GM23338 (cell line): ENCODE measurements at regions not wholly inside any gene's neighbourhood (a gene's known extent, or its start where the extent isn't known, plus 50 kb on each side); places are given as distances from the start of the nearest gene placed in this dataset.

Experiments
- ATAC-seq: fragments of 200-7000 bp; cut with Tn5 transposase; 3 replicates; pipeline ENCODE4 v1.9.1; 2020
- DNase-seq: peaks from one replicate; pipeline ENCODE4 v3.0.0-alpha.2; 2015; ENCODE audit warnings: low spot score
- H2AFZ ChIP-seq: fragments of 200-600 bp; sonication (generic); 2 replicates; pipeline ENCODE4 v1.8.0; 2016; ENCODE audit warnings: antibody characterized with exemption, mild to moderate bottlenecking, moderate library complexity
- H3F3A ChIP-seq: fragments of 200-600 bp; sonication (generic); replicated peaks from 2 replicates; pipeline ENCODE4 v1.8.0; 2017; ENCODE audit warnings: antibody characterized with exemption, mixed run types, low read depth
- H3K27ac ChIP-seq: fragments of 200-600 bp; sonication (generic); 2 replicates; pipeline ENCODE4 v1.6.1; 2016; ENCODE audit warnings: low read depth
- H3K27me3 ChIP-seq: fragments of 200-600 bp; sonication (generic); 2 replicates; pipeline ENCODE4 v1.8.0; 2016; ENCODE audit warnings: mild to moderate bottlenecking, mixed run types, moderate library complexity; ENCODE audit not compliant: insufficient read depth
- H3K36me3 ChIP-seq: fragments of 200-600 bp; sonication (generic); 2 replicates; pipeline ENCODE4 v1.8.0; 2016; ENCODE audit warnings: mild to moderate bottlenecking; ENCODE audit not compliant: insufficient read depth
- H3K4me1 ChIP-seq: fragments of 200-600 bp; sonication (generic); 2 replicates; pipeline ENCODE4 v1.8.0; 2016; ENCODE audit warnings: mild to moderate bottlenecking, moderate library complexity; ENCODE audit not compliant: insufficient read depth
- H3K4me2 ChIP-seq: fragments of 200-600 bp; sonication (generic); 2 replicates; pipeline ENCODE4 v1.7.1; 2017; ENCODE audit warnings: mixed run types
- H3K4me3 ChIP-seq: fragments of 200-600 bp; sonication (generic); 2 replicates; pipeline ENCODE4 v1.6.1; 2016; ENCODE audit warnings: mixed run types
- H3K79me2 ChIP-seq: fragments of 200-600 bp; sonication (generic); replicated peaks from 2 replicates; pipeline ENCODE4 v1.8.0; 2017; ENCODE audit warnings: mild to moderate bottlenecking; ENCODE audit not compliant: insufficient read depth
- H3K9me2 ChIP-seq: fragments of 200-600 bp; sonication (generic); 2 replicates; pipeline ENCODE4 v1.8.0; 2017; ENCODE audit not compliant: insufficient read depth
- H4K20me1 ChIP-seq: fragments of 200-600 bp; sonication (generic); replicated peaks from 2 replicates; pipeline ENCODE4 v1.8.0; 2017; ENCODE audit warnings: mild to moderate bottlenecking; ENCODE audit not compliant: insufficient read depth
- H3K27ac Mint-ChIP-seq: 2 replicates; pipeline ENCODE4 v1.8.0; 2020; ENCODE audit warnings: inconsistent platforms, mild to moderate bottlenecking, moderate library complexity, mixed read lengths
- H3K27me3 Mint-ChIP-seq: 3 replicates; pipeline ENCODE4 v1.8.0; 2022; ENCODE audit warnings: low read depth, mild to moderate bottlenecking, moderate library complexity, mixed read lengths, inconsistent platforms; ENCODE audit not compliant: insufficient read depth, poor library complexity
- H3K36me3 Mint-ChIP-seq: 3 replicates; pipeline ENCODE4 v1.8.0; 2021; ENCODE audit warnings: low read depth, mild to moderate bottlenecking, inconsistent platforms, moderate library complexity, mixed read lengths
- H3K4me1 Mint-ChIP-seq: 3 replicates; pipeline ENCODE4 v1.8.0; 2020; ENCODE audit warnings: mild to moderate bottlenecking, inconsistent platforms, mixed read lengths
- H3K4me3 Mint-ChIP-seq: 3 replicates; pipeline ENCODE4 v1.8.0; 2021; ENCODE audit warnings: moderate library complexity, mild to moderate bottlenecking, inconsistent platforms, mixed read lengths
- H3K9me3 Mint-ChIP-seq: 3 replicates; pipeline ENCODE4 v1.8.0; 2020; ENCODE audit warnings: moderate library complexity, mild to moderate bottlenecking, inconsistent platforms, mixed read lengths
- CREB1 ChIP-seq: fragments of 250-450 bp; sonication (Bioruptor Pico); IDR thresholded peaks from 2 replicates; pipeline ENCODE4 v1.5.0; 2020; ENCODE audit warnings: low read depth, mild to moderate bottlenecking, moderate library complexity
- EZH2 ChIP-seq: fragments of 200-600 bp; sonication (generic); IDR thresholded peaks from one replicate; pipeline ENCODE4 v1.8.0; 2017; ENCODE audit warnings: antibody characterized with exemption, mild to moderate bottlenecking, low read depth; ENCODE audit not compliant: unreplicated experiment
- JUNB ChIP-seq: IDR thresholded peaks from one replicate; pipeline ENCODE4 v1.6.1; 2016; ENCODE audit warnings: antibody characterized with exemption; ENCODE audit not compliant: unreplicated experiment
- NANOG ChIP-seq: IDR thresholded peaks from 2 replicates; pipeline ENCODE4 v1.6.1; 2016; ENCODE audit warnings: antibody characterized with exemption, borderline replicate concordance
- POLR2AphosphoS5 ChIP-seq: IDR thresholded peaks from 2 replicates; pipeline ENCODE4 v1.6.1; 2016; ENCODE audit warnings: antibody characterized with exemption, low read depth
- STAT1 ChIP-seq: IDR thresholded peaks from one replicate; pipeline ENCODE4 v1.6.1; 2016; ENCODE audit warnings: antibody characterized with exemption; ENCODE audit not compliant: unreplicated experiment
- ZNF114 ChIP-seq: fragments of 250-450 bp; sonication (Bioruptor Pico); IDR thresholded peaks from 2 replicates; pipeline ENCODE4 v1.5.0; 2020; ENCODE audit warnings: mild to moderate bottlenecking, moderate library complexity
- ZNF331 ChIP-seq: fragments of 250-450 bp; sonication (Bioruptor Pico); IDR thresholded peaks from 2 replicates; pipeline ENCODE4 v1.5.0; 2020; ENCODE audit warnings: low read depth, mild to moderate bottlenecking, moderate library complexity
- TF ChIP-seq, protein P1 (sequence below): IDR thresholded peaks from one replicate; pipeline ENCODE4 v1.6.1; 2018; ENCODE audit warnings: antibody characterized with exemption; ENCODE audit not compliant: unreplicated experiment
- TF ChIP-seq, protein P2 (sequence below): fragments of 250-450 bp; sonication (Bioruptor Pico); IDR thresholded peaks from 2 replicates; pipeline ENCODE4 v1.5.0; 2020; ENCODE audit warnings: mild to moderate bottlenecking, moderate library complexity
- TF ChIP-seq, protein P3 (sequence below): IDR thresholded peaks from 2 replicates; pipeline ENCODE4 v1.6.1; 2016; ENCODE audit warnings: antibody characterized with exemption
- TF ChIP-seq, protein P4 (sequence below), 2 experiments: fragments of 200-600 bp in 1 of 2; sonication (generic) in 1 of 2; conservative IDR thresholded peaks; 2 replicates each; pipeline versions ENCODE4 v1.5.1 to v1.6.1; 2016 to 2017; ENCODE audit warnings: antibody characterized with exemption in 2 of 2, low read depth in 2 of 2, mild to moderate bottlenecking in 2 of 2, moderate library complexity in 1 of 2

DNA sequence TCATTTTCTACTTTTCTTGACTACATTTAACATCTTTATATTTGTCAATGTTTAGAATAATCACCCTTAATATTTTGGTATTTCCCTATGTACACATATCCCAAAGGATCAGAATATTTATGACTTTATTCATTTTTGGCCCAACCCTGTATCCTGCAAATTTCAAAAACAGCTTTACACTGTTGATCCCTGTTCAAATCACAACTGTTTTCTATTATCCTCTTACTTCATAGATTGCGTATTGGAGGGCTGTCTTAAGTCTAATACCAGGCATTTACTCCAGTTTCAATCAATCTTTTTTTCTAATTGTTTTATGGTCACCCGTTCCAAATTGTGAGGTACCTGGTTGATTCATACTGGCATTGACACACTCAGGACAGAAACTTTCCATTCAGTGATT lies 107.9 kb downstream of the RPL22L1 start:
- Histone ChIP-seq H3K4me1 (no peaks in the 10 kb centered on the region), H3K36me3 (no peaks in the 10 kb centered on the region), H3K79me2 (no peaks in the 10 kb centered on the region), H3K9me2 (peaks cover 3% of the 10 kb centered on the region; the same call in 1 of the 2 replicates), H3K27me3 (no peaks in the 10 kb centered on the region), H3K4me2 (no peak overlapping the region), H3K27ac (no peak overlapping the region), H2AFZ (no peak overlapping the region), H4K20me1 (no peaks in the 10 kb centered on the region), H3F3A (no peaks in the 10 kb centered on the region), H3K4me3 (no peak overlapping the region)
- Mint-ChIP-seq H3K36me3 (no peaks in the 10 kb centered on the region), H3K27me3 (no peaks in the 10 kb centered on the region), H3K9me3 (no peaks in the 10 kb centered on the region), H3K27ac (no peak overlapping the region), H3K4me3 (no peak overlapping the region), H3K4me1 (peaks cover 14% of the 10 kb centered on the region)
- ATAC-seq (no peak), DNase-seq (no peak)
- no peak for TF ChIP-seq POLR2AphosphoS5
- no peak for TF ChIP-seq EZH2
- TF ChIP-seq CREB1: no peak
- no peak for TF ChIP-seq JUNB
- no peak for TF ChIP-seq ZNF331 (CRISPR knock-in tag)
- no peak for TF ChIP-seq NANOG
- TF ChIP-seq, protein P1, sequence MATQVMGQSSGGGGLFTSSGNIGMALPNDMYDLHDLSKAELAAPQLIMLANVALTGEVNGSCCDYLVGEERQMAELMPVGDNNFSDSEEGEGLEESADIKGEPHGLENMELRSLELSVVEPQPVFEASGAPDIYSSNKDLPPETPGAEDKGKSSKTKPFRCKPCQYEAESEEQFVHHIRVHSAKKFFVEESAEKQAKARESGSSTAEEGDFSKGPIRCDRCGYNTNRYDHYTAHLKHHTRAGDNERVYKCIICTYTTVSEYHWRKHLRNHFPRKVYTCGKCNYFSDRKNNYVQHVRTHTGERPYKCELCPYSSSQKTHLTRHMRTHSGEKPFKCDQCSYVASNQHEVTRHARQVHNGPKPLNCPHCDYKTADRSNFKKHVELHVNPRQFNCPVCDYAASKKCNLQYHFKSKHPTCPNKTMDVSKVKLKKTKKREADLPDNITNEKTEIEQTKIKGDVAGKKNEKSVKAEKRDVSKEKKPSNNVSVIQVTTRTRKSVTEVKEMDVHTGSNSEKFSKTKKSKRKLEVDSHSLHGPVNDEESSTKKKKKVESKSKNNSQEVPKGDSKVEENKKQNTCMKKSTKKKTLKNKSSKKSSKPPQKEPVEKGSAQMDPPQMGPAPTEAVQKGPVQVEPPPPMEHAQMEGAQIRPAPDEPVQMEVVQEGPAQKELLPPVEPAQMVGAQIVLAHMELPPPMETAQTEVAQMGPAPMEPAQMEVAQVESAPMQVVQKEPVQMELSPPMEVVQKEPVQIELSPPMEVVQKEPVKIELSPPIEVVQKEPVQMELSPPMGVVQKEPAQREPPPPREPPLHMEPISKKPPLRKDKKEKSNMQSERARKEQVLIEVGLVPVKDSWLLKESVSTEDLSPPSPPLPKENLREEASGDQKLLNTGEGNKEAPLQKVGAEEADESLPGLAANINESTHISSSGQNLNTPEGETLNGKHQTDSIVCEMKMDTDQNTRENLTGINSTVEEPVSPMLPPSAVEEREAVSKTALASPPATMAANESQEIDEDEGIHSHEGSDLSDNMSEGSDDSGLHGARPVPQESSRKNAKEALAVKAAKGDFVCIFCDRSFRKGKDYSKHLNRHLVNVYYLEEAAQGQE: no peak
- TF ChIP-seq, protein P2, sequence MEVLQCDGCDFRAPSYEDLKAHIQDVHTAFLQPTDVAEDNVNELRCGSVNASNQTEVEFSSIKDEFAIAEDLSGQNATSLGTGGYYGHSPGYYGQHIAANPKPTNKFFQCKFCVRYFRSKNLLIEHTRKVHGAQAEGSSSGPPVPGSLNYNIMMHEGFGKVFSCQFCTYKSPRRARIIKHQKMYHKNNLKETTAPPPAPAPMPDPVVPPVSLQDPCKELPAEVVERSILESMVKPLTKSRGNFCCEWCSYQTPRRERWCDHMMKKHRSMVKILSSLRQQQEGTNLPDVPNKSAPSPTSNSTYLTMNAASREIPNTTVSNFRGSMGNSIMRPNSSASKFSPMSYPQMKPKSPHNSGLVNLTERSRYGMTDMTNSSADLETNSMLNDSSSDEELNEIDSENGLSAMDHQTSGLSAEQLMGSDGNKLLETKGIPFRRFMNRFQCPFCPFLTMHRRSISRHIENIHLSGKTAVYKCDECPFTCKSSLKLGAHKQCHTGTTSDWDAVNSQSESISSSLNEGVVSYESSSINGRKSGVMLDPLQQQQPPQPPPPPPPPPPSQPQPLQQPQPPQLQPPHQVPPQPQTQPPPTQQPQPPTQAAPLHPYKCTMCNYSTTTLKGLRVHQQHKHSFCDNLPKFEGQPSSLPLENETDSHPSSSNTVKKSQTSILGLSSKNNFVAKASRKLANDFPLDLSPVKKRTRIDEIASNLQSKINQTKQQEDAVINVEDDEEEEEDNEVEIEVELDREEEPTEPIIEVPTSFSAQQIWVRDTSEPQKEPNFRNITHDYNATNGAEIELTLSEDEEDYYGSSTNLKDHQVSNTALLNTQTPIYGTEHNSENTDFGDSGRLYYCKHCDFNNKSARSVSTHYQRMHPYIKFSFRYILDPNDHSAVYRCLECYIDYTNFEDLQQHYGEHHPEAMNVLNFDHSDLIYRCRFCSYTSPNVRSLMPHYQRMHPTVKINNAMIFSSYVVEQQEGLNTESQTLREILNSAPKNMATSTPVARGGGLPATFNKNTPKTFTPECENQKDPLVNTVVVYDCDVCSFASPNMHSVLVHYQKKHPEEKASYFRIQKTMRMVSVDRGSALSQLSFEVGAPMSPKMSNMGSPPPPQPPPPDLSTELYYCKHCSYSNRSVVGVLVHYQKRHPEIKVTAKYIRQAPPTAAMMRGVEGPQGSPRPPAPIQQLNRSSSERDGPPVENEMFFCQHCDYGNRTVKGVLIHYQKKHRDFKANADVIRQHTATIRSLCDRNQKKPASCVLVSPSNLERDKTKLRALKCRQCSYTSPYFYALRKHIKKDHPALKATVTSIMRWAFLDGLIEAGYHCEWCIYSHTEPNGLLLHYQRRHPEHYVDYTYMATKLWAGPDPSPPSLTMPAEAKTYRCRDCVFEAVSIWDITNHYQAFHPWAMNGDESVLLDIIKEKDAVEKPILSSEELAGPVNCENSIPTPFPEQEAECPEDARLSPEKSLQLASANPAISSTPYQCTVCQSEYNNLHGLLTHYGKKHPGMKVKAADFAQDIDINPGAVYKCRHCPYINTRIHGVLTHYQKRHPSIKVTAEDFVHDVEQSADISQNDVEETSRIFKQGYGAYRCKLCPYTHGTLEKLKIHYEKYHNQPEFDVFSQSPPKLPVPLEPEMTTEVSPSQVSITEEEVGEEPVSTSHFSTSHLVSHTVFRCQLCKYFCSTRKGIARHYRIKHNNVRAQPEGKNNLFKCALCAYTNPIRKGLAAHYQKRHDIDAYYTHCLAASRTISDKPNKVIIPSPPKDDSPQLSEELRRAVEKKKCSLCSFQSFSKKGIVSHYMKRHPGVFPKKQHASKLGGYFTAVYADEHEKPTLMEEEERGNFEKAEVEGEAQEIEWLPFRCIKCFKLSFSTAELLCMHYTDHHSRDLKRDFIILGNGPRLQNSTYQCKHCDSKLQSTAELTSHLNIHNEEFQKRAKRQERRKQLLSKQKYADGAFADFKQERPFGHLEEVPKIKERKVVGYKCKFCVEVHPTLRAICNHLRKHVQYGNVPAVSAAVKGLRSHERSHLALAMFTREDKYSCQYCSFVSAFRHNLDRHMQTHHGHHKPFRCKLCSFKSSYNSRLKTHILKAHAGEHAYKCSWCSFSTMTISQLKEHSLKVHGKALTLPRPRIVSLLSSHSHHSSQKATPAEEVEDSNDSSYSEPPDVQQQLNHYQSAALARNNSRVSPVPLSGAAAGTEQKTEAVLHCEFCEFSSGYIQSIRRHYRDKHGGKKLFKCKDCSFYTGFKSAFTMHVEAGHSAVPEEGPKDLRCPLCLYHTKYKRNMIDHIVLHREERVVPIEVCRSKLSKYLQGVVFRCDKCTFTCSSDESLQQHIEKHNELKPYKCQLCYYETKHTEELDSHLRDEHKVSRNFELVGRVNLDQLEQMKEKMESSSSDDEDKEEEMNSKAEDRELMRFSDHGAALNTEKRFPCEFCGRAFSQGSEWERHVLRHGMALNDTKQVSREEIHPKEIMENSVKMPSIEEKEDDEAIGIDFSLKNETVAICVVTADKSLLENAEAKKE (CRISPR knock-in tag): no peak
- no peak for TF ChIP-seq STAT1
- no peak for TF ChIP-seq ZNF114 (CRISPR knock-in tag)
- TF ChIP-seq, protein P3, sequence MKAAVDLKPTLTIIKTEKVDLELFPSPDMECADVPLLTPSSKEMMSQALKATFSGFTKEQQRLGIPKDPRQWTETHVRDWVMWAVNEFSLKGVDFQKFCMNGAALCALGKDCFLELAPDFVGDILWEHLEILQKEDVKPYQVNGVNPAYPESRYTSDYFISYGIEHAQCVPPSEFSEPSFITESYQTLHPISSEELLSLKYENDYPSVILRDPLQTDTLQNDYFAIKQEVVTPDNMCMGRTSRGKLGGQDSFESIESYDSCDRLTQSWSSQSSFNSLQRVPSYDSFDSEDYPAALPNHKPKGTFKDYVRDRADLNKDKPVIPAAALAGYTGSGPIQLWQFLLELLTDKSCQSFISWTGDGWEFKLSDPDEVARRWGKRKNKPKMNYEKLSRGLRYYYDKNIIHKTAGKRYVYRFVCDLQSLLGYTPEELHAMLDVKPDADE: no peak
- TF ChIP-seq, protein P4, sequence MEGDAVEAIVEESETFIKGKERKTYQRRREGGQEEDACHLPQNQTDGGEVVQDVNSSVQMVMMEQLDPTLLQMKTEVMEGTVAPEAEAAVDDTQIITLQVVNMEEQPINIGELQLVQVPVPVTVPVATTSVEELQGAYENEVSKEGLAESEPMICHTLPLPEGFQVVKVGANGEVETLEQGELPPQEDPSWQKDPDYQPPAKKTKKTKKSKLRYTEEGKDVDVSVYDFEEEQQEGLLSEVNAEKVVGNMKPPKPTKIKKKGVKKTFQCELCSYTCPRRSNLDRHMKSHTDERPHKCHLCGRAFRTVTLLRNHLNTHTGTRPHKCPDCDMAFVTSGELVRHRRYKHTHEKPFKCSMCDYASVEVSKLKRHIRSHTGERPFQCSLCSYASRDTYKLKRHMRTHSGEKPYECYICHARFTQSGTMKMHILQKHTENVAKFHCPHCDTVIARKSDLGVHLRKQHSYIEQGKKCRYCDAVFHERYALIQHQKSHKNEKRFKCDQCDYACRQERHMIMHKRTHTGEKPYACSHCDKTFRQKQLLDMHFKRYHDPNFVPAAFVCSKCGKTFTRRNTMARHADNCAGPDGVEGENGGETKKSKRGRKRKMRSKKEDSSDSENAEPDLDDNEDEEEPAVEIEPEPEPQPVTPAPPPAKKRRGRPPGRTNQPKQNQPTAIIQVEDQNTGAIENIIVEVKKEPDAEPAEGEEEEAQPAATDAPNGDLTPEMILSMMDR (conservative IDR thresholded peaks at IDR 0.05; ENCODE audit: low read depth in 2 of 2): no peak
